GM23338 (cell line): ENCODE measurements at regions not wholly inside any gene's neighbourhood (a gene's known extent, or its start where the extent isn't known, plus 50 kb on each side); places are given as distances from the start of the nearest gene placed in this dataset.

Experiments used
- ATAC-seq: fragments of 200-7000 bp; cut with Tn5 transposase; 3 replicates; pipeline ENCODE4 v1.9.1; 2020
- DNase-seq: peaks from one replicate; pipeline ENCODE4 v3.0.0-alpha.2; 2015; ENCODE audit warnings: low spot score
- H2AFZ ChIP-seq: fragments of 200-600 bp; sonication (generic); 2 replicates; pipeline ENCODE4 v1.8.0; 2016; ENCODE audit warnings: antibody characterized with exemption, mild to moderate bottlenecking, moderate library complexity
- H3F3A ChIP-seq: fragments of 200-600 bp; sonication (generic); replicated peaks from 2 replicates; pipeline ENCODE4 v1.8.0; 2017; ENCODE audit warnings: antibody characterized with exemption, mixed run types, low read depth
- H3K27ac ChIP-seq: fragments of 200-600 bp; sonication (generic); 2 replicates; pipeline ENCODE4 v1.6.1; 2016; ENCODE audit warnings: low read depth
- H3K27me3 ChIP-seq: fragments of 200-600 bp; sonication (generic); 2 replicates; pipeline ENCODE4 v1.8.0; 2016; ENCODE audit warnings: mild to moderate bottlenecking, mixed run types, moderate library complexity; ENCODE audit not compliant: insufficient read depth
- H3K36me3 ChIP-seq: fragments of 200-600 bp; sonication (generic); 2 replicates; pipeline ENCODE4 v1.8.0; 2016; ENCODE audit warnings: mild to moderate bottlenecking; ENCODE audit not compliant: insufficient read depth
- H3K4me1 ChIP-seq: fragments of 200-600 bp; sonication (generic); 2 replicates; pipeline ENCODE4 v1.8.0; 2016; ENCODE audit warnings: mild to moderate bottlenecking, moderate library complexity; ENCODE audit not compliant: insufficient read depth
- H3K4me2 ChIP-seq: fragments of 200-600 bp; sonication (generic); 2 replicates; pipeline ENCODE4 v1.7.1; 2017; ENCODE audit warnings: mixed run types
- H3K4me3 ChIP-seq: fragments of 200-600 bp; sonication (generic); 2 replicates; pipeline ENCODE4 v1.6.1; 2016; ENCODE audit warnings: mixed run types
- H3K79me2 ChIP-seq: fragments of 200-600 bp; sonication (generic); replicated peaks from 2 replicates; pipeline ENCODE4 v1.8.0; 2017; ENCODE audit warnings: mild to moderate bottlenecking; ENCODE audit not compliant: insufficient read depth
- H3K9me2 ChIP-seq: fragments of 200-600 bp; sonication (generic); 2 replicates; pipeline ENCODE4 v1.8.0; 2017; ENCODE audit not compliant: insufficient read depth
- H4K20me1 ChIP-seq: fragments of 200-600 bp; sonication (generic); replicated peaks from 2 replicates; pipeline ENCODE4 v1.8.0; 2017; ENCODE audit warnings: mild to moderate bottlenecking; ENCODE audit not compliant: insufficient read depth
- H3K27ac Mint-ChIP-seq: 2 replicates; pipeline ENCODE4 v1.8.0; 2020; ENCODE audit warnings: inconsistent platforms, mild to moderate bottlenecking, moderate library complexity, mixed read lengths
- H3K27me3 Mint-ChIP-seq: 3 replicates; pipeline ENCODE4 v1.8.0; 2022; ENCODE audit warnings: low read depth, mild to moderate bottlenecking, moderate library complexity, mixed read lengths, inconsistent platforms; ENCODE audit not compliant: insufficient read depth, poor library complexity
- H3K36me3 Mint-ChIP-seq: 3 replicates; pipeline ENCODE4 v1.8.0; 2021; ENCODE audit warnings: low read depth, mild to moderate bottlenecking, inconsistent platforms, moderate library complexity, mixed read lengths
- H3K4me1 Mint-ChIP-seq: 3 replicates; pipeline ENCODE4 v1.8.0; 2020; ENCODE audit warnings: mild to moderate bottlenecking, inconsistent platforms, mixed read lengths
- H3K4me3 Mint-ChIP-seq: 3 replicates; pipeline ENCODE4 v1.8.0; 2021; ENCODE audit warnings: moderate library complexity, mild to moderate bottlenecking, inconsistent platforms, mixed read lengths
- H3K9me3 Mint-ChIP-seq: 3 replicates; pipeline ENCODE4 v1.8.0; 2020; ENCODE audit warnings: moderate library complexity, mild to moderate bottlenecking, inconsistent platforms, mixed read lengths
- EZH2phosphoT487 ChIP-seq: fragments of 200-600 bp; sonication (generic); IDR thresholded peaks from one replicate; pipeline ENCODE4 v1.8.1; 2018; ENCODE audit warnings: antibody characterized with exemption; ENCODE audit not compliant: unreplicated experiment
- JUNB ChIP-seq: IDR thresholded peaks from one replicate; pipeline ENCODE4 v1.6.1; 2016; ENCODE audit warnings: antibody characterized with exemption; ENCODE audit not compliant: unreplicated experiment
- REST ChIP-seq: IDR thresholded peaks from one replicate; pipeline ENCODE4 v1.6.1; 2018; ENCODE audit warnings: antibody characterized with exemption; ENCODE audit not compliant: unreplicated experiment
- STAT1 ChIP-seq: IDR thresholded peaks from one replicate; pipeline ENCODE4 v1.6.1; 2016; ENCODE audit warnings: antibody characterized with exemption; ENCODE audit not compliant: unreplicated experiment
- ZNF114 ChIP-seq: fragments of 250-450 bp; sonication (Bioruptor Pico); IDR thresholded peaks from 2 replicates; pipeline ENCODE4 v1.5.0; 2020; ENCODE audit warnings: mild to moderate bottlenecking, moderate library complexity
- ZNF462 ChIP-seq: fragments of 250-450 bp; sonication (Bioruptor Pico); IDR thresholded peaks from 2 replicates; pipeline ENCODE4 v1.5.0; 2020; ENCODE audit warnings: mild to moderate bottlenecking, moderate library complexity

DNA sequence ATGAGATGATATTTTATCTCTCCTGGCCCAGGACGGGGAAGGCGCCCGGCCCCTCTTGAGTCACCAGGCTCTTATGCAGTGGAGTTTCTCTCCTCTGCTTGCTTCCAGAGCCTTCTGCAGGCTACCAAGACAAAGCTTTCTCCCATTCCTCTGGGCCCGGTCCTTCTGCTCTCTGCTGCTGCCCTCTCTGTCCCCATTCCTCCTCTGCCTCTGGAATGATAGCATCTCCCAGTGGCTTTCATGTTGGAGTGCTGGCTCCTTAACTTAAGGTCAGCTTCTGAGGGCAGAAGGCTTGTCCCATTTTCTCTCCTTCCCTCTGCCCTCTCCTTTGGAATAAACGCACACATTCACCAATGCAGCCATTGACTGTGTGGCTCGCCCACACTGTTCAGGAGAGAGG, 86.2 kb downstream of the SDC1 start:
- no peaks in the 10 kb centered on the region for H4K20me1 ChIP-seq
- H3K79me2 ChIP-seq: no peaks in the 10 kb centered on the region
- no peaks in the 10 kb centered on the region for H3K27me3 ChIP-seq
- H3K27me3 Mint-ChIP-seq: peaks cover 26% of the 10 kb centered on the region
- ATAC-seq: no peak
- no peaks in the 10 kb centered on the region for H3F3A ChIP-seq
- H3K4me3 Mint-ChIP-seq: no peak overlapping the region
- no peak overlapping the region for H2AFZ ChIP-seq
- no peak overlapping the region for H3K27ac Mint-ChIP-seq
- no peak overlapping the region for H3K27ac ChIP-seq
- no peak for DNase-seq
- H3K36me3 ChIP-seq: no peaks in the 10 kb centered on the region
- peaks cover 15% of the 10 kb centered on the region; the same call in 1 of the 2 replicates for H3K4me1 ChIP-seq
- no peak overlapping the region for H3K4me2 ChIP-seq
- H3K9me3 Mint-ChIP-seq: no peaks in the 10 kb centered on the region
- TF ChIP-seq JUNB (no peak), ZNF114 (CRISPR knock-in tag) (no peak), ZNF462 (CRISPR knock-in tag) (no peak), EZH2phosphoT487 (no peak), REST (no peak), STAT1 (no peak)
- H3K4me3 ChIP-seq: no peak overlapping the region
- H3K9me2 ChIP-seq: no peaks in the 10 kb centered on the region
- H3K36me3 Mint-ChIP-seq: no peaks in the 10 kb centered on the region
- peaks cover 30% of the 10 kb centered on the region for H3K4me1 Mint-ChIP-seq
